GM06990 (cell line): ENCODE measurements at regions not wholly inside any gene's neighbourhood (a gene's known extent, or its start where the extent isn't known, plus 50 kb on each side); places are given as distances from the start of the nearest gene placed in this dataset.
A peak's percentile ranks its signal among the peaks of the same experiment; 100 is the strongest.
"Not testable (repeated sequence)": the region's sequence is repeated elsewhere in the genome, so short reads cannot be mapped to it uniquely, and the experiment has no call there.

Experiments
- DNase-seq: peaks from one replicate; pipeline ENCODE4 v3.0.0-alpha.2; 2011; ENCODE audit not compliant: insufficient read length; ENCODE audit errors: extremely low read depth
- H3K27me3 ChIP-seq: replicated peaks from 2 replicates; pipeline ENCODE4 v1.6.0; 2011; ENCODE audit warnings: low read length; ENCODE audit not compliant: control insufficient read depth, insufficient read depth
- H3K36me3 ChIP-seq: 2 replicates; pipeline ENCODE4 v1.5.1; 2011; ENCODE audit warnings: low read length; ENCODE audit not compliant: control insufficient read depth, insufficient read depth
- H3K4me3 ChIP-seq: replicated peaks from 2 replicates; pipeline ENCODE4 v1.5.1; 2011; ENCODE audit warnings: low read depth, mild to moderate bottlenecking, control low read depth, low read length
- CTCF ChIP-seq: IDR thresholded peaks from 2 replicates; pipeline ENCODE4 v1.5.1; 2011; ENCODE audit warnings: low read length, control low read depth, mild to moderate bottlenecking, inconsistent platforms; ENCODE audit not compliant: insufficient read depth, poor library complexity, severe bottlenecking

DNA sequence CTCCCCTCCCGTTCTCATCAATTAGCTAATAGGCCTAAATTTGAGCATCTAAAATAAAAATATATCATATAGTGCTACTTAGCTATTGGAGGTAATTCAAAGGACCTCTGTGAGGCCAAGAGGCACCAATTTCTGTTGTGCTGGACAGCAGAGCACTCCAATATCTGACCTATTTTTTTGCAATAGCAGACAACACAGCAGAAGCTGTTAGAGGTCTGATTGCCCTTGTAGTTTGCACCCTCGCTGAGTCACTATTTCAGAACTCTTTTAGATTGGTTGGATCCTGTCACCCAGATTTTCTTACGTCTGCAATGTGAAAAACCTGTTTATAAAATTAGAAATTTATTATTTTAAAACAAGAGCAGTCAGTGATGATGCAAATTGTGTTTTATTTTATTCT is 184.1 kb downstream of the CEP135 start:
- Histone ChIP-seq H3K27me3 (no peaks in the 10 kb centered on the region), H3K4me3 (no peak overlapping the region), H3K36me3 (no peaks in the 10 kb centered on the region)
- DNase-seq: no peak
- TF ChIP-seq CTCF: no peak

GRCh38 chr4:56132188-56132587 is 183.4 kb downstream of the CEP135 start:
- H3K4me3 ChIP-seq, H3K36me3 ChIP-seq, DNase-seq, H3K27me3 ChIP-seq: not testable (repeated sequence)

GRCh38 chr4:56130606-56131155 is 181.9 kb downstream of the CEP135 start:
- TF ChIP-seq CTCF: no peak
- Histone ChIP-seq H3K36me3 (no peaks in the 10 kb centered on the region), H3K4me3 (no peak overlapping the region), H3K27me3 (no peaks in the 10 kb centered on the region)
- DNase-seq: no peak

DNA sequence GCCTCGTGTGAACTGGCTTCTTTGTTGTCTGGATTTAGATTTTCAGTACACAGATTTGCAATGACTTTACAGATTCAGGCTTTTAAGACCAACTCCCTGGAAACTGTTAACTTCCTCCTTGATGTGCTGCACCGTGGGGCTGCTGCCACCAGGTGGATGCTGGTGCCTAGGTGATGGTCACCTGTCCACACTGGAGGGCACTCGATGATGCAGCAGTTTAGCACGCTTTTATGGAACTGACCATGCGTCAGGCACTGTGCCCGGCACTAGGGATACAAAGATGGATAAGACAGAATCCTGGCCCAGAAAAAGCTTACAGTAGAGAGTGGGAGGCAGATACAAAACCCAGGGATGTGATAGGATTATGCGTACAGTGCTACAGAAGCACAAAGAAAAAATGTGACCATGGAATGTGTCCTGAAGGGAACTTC is 180.7 kb downstream of the CEP135 start:
- DNase-seq: peak; percentile 4
- H3K27me3 ChIP-seq: no peaks in the 10 kb centered on the region
- peak; percentile 64 for TF ChIP-seq CTCF
- no peak overlapping the region for H3K4me3 ChIP-seq
- no peaks in the 10 kb centered on the region for H3K36me3 ChIP-seq

- no peak for TF ChIP-seq CTCF
- no peak overlapping the region for H3K4me3 ChIP-seq
- no peaks in the 10 kb centered on the region for H3K36me3 ChIP-seq
- DNase-seq: no peak
- H3K27me3 ChIP-seq: no peaks in the 10 kb centered on the region
These were observed 179.5 kb downstream of the CEP135 start for GRCh38 chr4:56128213-56128612.

- no peak overlapping the region for H3K4me3 ChIP-seq
- no peaks in the 10 kb centered on the region for H3K27me3 ChIP-seq
- no peaks in the 10 kb centered on the region for H3K36me3 ChIP-seq
- DNase-seq: no peak
- TF ChIP-seq CTCF: no peak
These were observed 179.0 kb downstream of the CEP135 start for GRCh38 chr4:56127716-56128115.
